ENCODE measurements at regions not wholly inside any gene's neighbourhood (a gene's known extent, or its start where the extent isn't known, plus 50 kb on each side); places are given as distances from the start of the nearest gene placed in this dataset.

DNA sequence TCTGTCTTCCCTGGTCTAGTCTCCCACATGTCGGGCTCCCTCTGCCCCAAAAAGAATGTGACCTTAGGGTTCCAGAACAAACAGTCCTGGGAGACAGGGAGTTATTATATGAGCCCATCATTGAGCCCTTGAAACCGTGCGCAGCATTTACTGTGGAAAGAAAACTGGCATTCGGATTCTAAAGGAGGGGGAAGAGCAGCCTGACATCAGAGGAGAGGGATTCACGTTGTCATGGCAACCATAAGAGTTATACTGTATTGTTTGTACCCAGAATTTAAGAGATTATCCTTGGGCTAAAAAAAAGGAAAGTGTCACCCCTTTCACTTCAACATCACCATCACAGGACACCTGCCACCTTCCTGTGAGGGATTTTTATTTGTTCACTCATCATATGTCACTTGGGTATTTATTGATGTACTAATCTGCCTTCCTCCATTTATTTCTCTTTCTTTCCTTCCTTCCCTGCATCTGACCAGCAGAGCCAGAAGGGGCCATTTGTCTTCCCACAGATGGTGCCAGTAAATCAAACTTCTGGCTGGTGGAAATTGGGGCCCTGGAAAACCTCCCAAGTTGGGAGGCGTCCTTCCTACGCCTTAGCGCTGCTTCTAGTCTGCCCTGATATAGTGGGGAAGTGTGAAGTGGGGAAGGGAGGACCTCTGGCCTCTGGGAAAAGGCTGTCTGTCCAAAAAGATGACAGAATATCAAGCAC, 64.9 kb upstream of the FRMPD3 start:
- TF ChIP-seq CTCF (conservative IDR thresholded peaks at IDR 0.05; ENCODE audit: low read depth, low read length): no peak
- TF ChIP-seq EZH2phosphoT487 (IDR thresholded peaks at IDR 0.05; ENCODE audit: borderline replicate concordance, low read length): no peak
- no peak for TF ChIP-seq EZH2 (IDR thresholded peaks at IDR 0.05; ENCODE audit: low read length, unreplicated experiment)
